ENCODE measurements at regions not wholly inside any gene's neighbourhood (a gene's known extent, or its start where the extent isn't known, plus 50 kb on each side); places are given as distances from the start of the nearest gene placed in this dataset.

- TF ChIP-seq POLR2A (IDR thresholded peaks at IDR 0.05; ENCODE audit: low read length) = no peak
- TF ChIP-seq GATA1 (IDR thresholded peaks at IDR 0.05; ENCODE audit: low read depth, low read length) = no peak
Observed at GRCh38 chr10:9921544-9921943, 1096.1 kb upstream of the CELF2 start.
